Sciatic nerve (tissue), 2 donors: ENCODE measurements at regions not wholly inside any gene's neighbourhood (a gene's known extent, or its start where the extent isn't known, plus 50 kb on each side); places are given as distances from the start of the nearest gene placed in this dataset.

Source experiments
- ATAC-seq: fragments of 200-7000 bp; cut with Tn5 transposase; one replicate; pipeline ENCODE4 v1.9.1; 2020; ENCODE audit warnings: mild to moderate bottlenecking, moderate library complexity
- DNase-seq: peaks from one replicate; pipeline ENCODE4 v3.0.0-alpha.2; 2020; ENCODE audit warnings: low spot score
- intact Hi-C: fragments of 100-400 bp; cut with DNase I; formaldehyde crosslinking; loops from one replicate; pipeline ENCODE4 v1.14.2; 2022
- donor health status: DM: no; HTN: no; CAD: no.
- donor health status: DM: no; HTN: no; CAD: no.

GRCh38 chr3:194274424-194275085, 76.6 kb downstream of the CPN2 start:
- peak; percentile 47 for DNase-seq
- ATAC-seq, result no peak
- intact Hi-C loops, result loop anchor here (5.0 kb wide), 1 partner anchor 137 kb away; the partner anchor contains the start of gene HES1

GRCh38 chr3:194275291-194275690, 75.8 kb downstream of the CPN2 start:
- ATAC-seq, result no peak
- intact Hi-C loops, result no loop called here
- DNase-seq, result peak; percentile 57

GRCh38 chr3:194275721-194276120, 75.4 kb downstream of the CPN2 start:
- no peak for ATAC-seq
- peak; percentile 56 for DNase-seq
- intact Hi-C loops, result no loop called here

GRCh38 chr3:194276768-194277103, 74.4 kb downstream of the CPN2 start:
- peak; percentile 46 for DNase-seq

GRCh38 chr3:194277104-194277785, 73.9 kb downstream of the CPN2 start:
- ATAC-seq, result peak; percentile 74
- intact Hi-C loops, result no loop called here
- peak; percentile 76 for DNase-seq

More at GRCh38 chr3:194276768-194277103, 74.4 kb downstream of the CPN2 start:
- intact Hi-C loops, result no loop called here
- peak; percentile 0 for ATAC-seq

- intact Hi-C loops, result no loop called here
- ATAC-seq, result peak; percentile 74
- peak; percentile 70 for DNase-seq
These were observed 73.4 kb downstream of the CPN2 start for GRCh38 chr3:194277786-194278130.

- intact Hi-C loops, result no loop called here
- DNase-seq (peak; percentile 47), ATAC-seq (no peak)
These were observed 72.8 kb downstream of the CPN2 start for GRCh38 chr3:194278186-194278845.

GRCh38 chr3:194279101-194279500, 72.0 kb downstream of the CPN2 start:
- peak; percentile 43 for DNase-seq
- no peak for ATAC-seq
- intact Hi-C loops, result no loop called here

- ATAC-seq (no peak), DNase-seq (peak; percentile 50)
- intact Hi-C loops, result no loop called here
These were observed 71.3 kb downstream of the CPN2 start for GRCh38 chr3:194279701-194280360.

- intact Hi-C loops, result no loop called here
- ATAC-seq (no peak), DNase-seq (peak; percentile 14)
These were observed 70.4 kb downstream of the CPN2 start for GRCh38 chr3:194280777-194281176.

- intact Hi-C loops, result no loop called here
- DNase-seq (peak; percentile 48), ATAC-seq (no peak)
These were observed 69.8 kb downstream of the CPN2 start for GRCh38 chr3:194281306-194281705.

GRCh38 chr3:194281766-194282165, 69.4 kb downstream of the CPN2 start:
- DNase-seq, result peak; percentile 47
- intact Hi-C loops, result no loop called here
- no peak for ATAC-seq

GRCh38 chr3:194282436-194283122, 68.5 kb downstream of the CPN2 start:
- peak; percentile 39 for ATAC-seq
- DNase-seq, result peak; percentile 52
- intact Hi-C loops, result no loop called here

GRCh38 chr3:194283221-194284006, 67.7 kb downstream of the CPN2 start:
- DNase-seq (peak; percentile 67), ATAC-seq (peak; percentile 77)
- intact Hi-C loops, result no loop called here

GRCh38 chr3:194284351-194284750, 66.8 kb downstream of the CPN2 start:
- ATAC-seq, result no peak
- peak; percentile 51 for DNase-seq
- intact Hi-C loops, result no loop called here

GRCh38 chr3:194285024-194285849, 65.9 kb downstream of the CPN2 start:
- DNase-seq (peak; percentile 47), ATAC-seq (peak; percentile 4)
- intact Hi-C loops, result no loop called here

- ATAC-seq (peak; percentile 65), DNase-seq (no peak)
- intact Hi-C loops, result no loop called here
These were observed 65.3 kb downstream of the CPN2 start for GRCh38 chr3:194285850-194286197.
